ENCODE measurements at regions not wholly inside any gene's neighbourhood (a gene's known extent, or its start where the extent isn't known, plus 50 kb on each side); places are given as distances from the start of the nearest gene placed in this dataset.

DNA sequence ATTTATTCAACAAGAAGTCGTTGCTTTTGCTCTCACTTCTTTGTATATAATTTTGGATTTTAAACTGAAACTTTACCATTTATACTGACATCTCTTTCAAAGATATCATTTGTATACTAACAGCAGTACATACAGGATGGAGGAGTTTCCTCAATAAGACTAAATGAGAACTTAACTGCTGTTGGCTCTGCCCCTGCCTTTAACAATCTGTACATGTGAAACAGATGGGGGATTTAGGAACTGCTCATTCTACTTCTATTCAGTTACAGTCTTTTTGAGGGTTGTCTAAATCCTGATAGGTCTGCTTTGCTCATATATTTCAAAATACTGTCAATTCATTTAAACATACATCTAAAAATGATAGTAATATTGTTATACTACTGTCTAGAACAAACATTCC lies 663.2 kb downstream of the ADGRL2 start:
- ChIA-PET RAD21 (ENCODE audit: unreplicated experiment) (interaction anchor here (1.0 to 1.1 kb wide), 2 partner anchors 22 to 373 kb away, joined by 3 read pairs; no protein-coding TSS in a partner anchor), CTCF (interaction anchor here (1.1 kb wide), 1 partner anchor 9 kb away, joined by 3 read pairs; no protein-coding TSS in a partner anchor), SMC1A (ENCODE audit: uncharacterized antibody, unreplicated experiment) (interaction anchor here (1.0 to 1.1 kb wide), 3 partner anchors 27 to 236 kb away, joined by 3 read pairs; no protein-coding TSS in a partner anchor), POLR2A (no interaction called here)
- H3K27me3 ChIP-seq (replicated peaks in 1 of 2; ENCODE audit: control insufficient read depth in 2 of 2, insufficient read depth in 2 of 2, low read length in 1 of 2) = no peaks in the 10 kb centered on the region
- TF ChIP-seq DPF2 (IDR thresholded peaks at IDR 0.05) = no peak
- no peak for TF ChIP-seq TCF12 (IDR thresholded peaks at IDR 0.05; ENCODE audit: low read depth, low read length)
- no peak for TF ChIP-seq IRF4 (IDR thresholded peaks at IDR 0.05; ENCODE audit: low read depth, low read length)
- TF ChIP-seq PML (IDR thresholded peaks at IDR 0.05; ENCODE audit: low read length) = no peak
- TF ChIP-seq, protein P1, sequence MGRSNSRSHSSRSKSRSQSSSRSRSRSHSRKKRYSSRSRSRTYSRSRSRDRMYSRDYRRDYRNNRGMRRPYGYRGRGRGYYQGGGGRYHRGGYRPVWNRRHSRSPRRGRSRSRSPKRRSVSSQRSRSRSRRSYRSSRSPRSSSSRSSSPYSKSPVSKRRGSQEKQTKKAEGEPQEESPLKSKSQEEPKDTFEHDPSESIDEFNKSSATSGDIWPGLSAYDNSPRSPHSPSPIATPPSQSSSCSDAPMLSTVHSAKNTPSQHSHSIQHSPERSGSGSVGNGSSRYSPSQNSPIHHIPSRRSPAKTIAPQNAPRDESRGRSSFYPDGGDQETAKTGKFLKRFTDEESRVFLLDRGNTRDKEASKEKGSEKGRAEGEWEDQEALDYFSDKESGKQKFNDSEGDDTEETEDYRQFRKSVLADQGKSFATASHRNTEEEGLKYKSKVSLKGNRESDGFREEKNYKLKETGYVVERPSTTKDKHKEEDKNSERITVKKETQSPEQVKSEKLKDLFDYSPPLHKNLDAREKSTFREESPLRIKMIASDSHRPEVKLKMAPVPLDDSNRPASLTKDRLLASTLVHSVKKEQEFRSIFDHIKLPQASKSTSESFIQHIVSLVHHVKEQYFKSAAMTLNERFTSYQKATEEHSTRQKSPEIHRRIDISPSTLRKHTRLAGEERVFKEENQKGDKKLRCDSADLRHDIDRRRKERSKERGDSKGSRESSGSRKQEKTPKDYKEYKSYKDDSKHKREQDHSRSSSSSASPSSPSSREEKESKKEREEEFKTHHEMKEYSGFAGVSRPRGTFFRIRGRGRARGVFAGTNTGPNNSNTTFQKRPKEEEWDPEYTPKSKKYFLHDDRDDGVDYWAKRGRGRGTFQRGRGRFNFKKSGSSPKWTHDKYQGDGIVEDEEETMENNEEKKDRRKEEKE (IDR thresholded peaks at IDR 0.05) = no peak
- TF ChIP-seq GATAD2B (conservative IDR thresholded peaks at IDR 0.05; ENCODE audit: low read depth) = no peak
- TF ChIP-seq, protein P2, sequence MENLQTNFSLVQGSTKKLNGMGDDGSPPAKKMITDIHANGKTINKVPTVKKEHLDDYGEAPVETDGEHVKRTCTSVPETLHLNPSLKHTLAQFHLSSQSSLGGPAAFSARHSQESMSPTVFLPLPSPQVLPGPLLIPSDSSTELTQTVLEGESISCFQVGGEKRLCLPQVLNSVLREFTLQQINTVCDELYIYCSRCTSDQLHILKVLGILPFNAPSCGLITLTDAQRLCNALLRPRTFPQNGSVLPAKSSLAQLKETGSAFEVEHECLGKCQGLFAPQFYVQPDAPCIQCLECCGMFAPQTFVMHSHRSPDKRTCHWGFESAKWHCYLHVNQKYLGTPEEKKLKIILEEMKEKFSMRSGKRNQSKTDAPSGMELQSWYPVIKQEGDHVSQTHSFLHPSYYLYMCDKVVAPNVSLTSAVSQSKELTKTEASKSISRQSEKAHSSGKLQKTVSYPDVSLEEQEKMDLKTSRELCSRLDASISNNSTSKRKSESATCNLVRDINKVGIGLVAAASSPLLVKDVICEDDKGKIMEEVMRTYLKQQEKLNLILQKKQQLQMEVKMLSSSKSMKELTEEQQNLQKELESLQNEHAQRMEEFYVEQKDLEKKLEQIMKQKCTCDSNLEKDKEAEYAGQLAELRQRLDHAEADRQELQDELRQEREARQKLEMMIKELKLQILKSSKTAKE (IDR thresholded peaks at IDR 0.05; ENCODE audit: low read depth, poor library complexity, severe bottlenecking) = no peak
- TF ChIP-seq RBBP5 (conservative IDR thresholded peaks at IDR 0.05) = no peak
- TF ChIP-seq, protein P3, sequence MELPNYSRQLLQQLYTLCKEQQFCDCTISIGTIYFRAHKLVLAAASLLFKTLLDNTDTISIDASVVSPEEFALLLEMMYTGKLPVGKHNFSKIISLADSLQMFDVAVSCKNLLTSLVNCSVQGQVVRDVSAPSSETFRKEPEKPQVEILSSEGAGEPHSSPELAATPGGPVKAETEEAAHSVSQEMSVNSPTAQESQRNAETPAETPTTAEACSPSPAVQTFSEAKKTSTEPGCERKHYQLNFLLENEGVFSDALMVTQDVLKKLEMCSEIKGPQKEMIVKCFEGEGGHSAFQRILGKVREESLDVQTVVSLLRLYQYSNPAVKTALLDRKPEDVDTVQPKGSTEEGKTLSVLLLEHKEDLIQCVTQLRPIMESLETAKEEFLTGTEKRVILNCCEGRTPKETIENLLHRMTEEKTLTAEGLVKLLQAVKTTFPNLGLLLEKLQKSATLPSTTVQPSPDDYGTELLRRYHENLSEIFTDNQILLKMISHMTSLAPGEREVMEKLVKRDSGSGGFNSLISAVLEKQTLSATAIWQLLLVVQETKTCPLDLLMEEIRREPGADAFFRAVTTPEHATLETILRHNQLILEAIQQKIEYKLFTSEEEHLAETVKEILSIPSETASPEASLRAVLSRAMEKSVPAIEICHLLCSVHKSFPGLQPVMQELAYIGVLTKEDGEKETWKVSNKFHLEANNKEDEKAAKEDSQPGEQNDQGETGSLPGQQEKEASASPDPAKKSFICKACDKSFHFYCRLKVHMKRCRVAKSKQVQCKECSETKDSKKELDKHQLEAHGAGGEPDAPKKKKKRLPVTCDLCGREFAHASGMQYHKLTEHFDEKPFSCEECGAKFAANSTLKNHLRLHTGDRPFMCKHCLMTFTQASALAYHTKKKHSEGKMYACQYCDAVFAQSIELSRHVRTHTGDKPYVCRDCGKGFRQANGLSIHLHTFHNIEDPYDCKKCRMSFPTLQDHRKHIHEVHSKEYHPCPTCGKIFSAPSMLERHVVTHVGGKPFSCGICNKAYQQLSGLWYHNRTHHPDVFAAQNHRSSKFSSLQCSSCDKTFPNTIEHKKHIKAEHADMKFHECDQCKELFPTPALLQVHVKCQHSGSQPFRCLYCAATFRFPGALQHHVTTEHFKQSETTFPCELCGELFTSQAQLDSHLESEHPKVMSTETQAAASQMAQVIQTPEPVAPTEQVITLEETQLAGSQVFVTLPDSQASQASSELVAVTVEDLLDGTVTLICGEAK (IDR thresholded peaks at IDR 0.05; ENCODE audit: borderline replicate concordance) = no peak
- no peak for TF ChIP-seq NR2F1 (conservative IDR thresholded peaks at IDR 0.05)
- TF ChIP-seq IKZF1 (conservative IDR thresholded peaks at IDR 0.05) = no peak
- TF ChIP-seq, protein P4, sequence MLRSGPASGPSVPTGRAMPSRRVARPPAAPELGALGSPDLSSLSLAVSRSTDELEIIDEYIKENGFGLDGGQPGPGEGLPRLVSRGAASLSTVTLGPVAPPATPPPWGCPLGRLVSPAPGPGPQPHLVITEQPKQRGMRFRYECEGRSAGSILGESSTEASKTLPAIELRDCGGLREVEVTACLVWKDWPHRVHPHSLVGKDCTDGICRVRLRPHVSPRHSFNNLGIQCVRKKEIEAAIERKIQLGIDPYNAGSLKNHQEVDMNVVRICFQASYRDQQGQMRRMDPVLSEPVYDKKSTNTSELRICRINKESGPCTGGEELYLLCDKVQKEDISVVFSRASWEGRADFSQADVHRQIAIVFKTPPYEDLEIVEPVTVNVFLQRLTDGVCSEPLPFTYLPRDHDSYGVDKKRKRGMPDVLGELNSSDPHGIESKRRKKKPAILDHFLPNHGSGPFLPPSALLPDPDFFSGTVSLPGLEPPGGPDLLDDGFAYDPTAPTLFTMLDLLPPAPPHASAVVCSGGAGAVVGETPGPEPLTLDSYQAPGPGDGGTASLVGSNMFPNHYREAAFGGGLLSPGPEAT (IDR thresholded peaks at IDR 0.05; ENCODE audit: low read depth) = no peak
- H3K4me3 ChIP-seq = no peak overlapping the region
- ATAC-seq (no peak), FAIRE-seq (no peak), DNase-seq (ENCODE audit: low read depth, low spot score) (no peak)
- H3K36me3 ChIP-seq (ENCODE audit: control insufficient read depth in 2 of 2, insufficient read depth in 2 of 2, low read length in 1 of 2) = no peaks in the 10 kb centered on the region
- H3K4me2 ChIP-seq (ENCODE audit: control insufficient read depth, insufficient read depth) = no peak overlapping the region
- no peak overlapping the region for H3K9ac ChIP-seq (ENCODE audit: control insufficient read depth, insufficient read depth, low read length)
- 3% methylated on average over 1 of the region's 1 CpG for WGBS (ENCODE audit: insufficient coverage, insufficient replicate concordance, low lambda C conversion rate, missing lambda C conversion rate)
- no peaks in the 10 kb centered on the region for H3K9me3 ChIP-seq (replicated peaks; ENCODE audit: control insufficient read depth, insufficient read depth, low read length)
- H2AFZ ChIP-seq (ENCODE audit: control insufficient read depth, low read depth, low read length) = no peak overlapping the region
- H4K20me1 ChIP-seq (ENCODE audit: control insufficient read depth, insufficient read depth) = no peaks in the 10 kb centered on the region
- intact Hi-C loops (cut with micrococcal nuclease; ENCODE audit: unreplicated experiment) = no loop called here
- no peaks in the 10 kb centered on the region for H3K4me1 ChIP-seq (ENCODE audit: control insufficient read depth, insufficient read depth, low read length)
- H3K79me2 ChIP-seq (ENCODE audit: control insufficient read depth, insufficient read depth, low read length) = no peaks in the 10 kb centered on the region
- in situ Hi-C loops (cut with MboI) = no loop called here
- BruUV-seq (replicated peaks) = no TSS peak
- no peak overlapping the region for H3K27ac ChIP-seq (ENCODE audit: control insufficient read depth, insufficient read depth)
